ENCODE measurements at regions not wholly inside any gene's neighbourhood (a gene's known extent, or its start where the extent isn't known, plus 50 kb on each side); places are given as distances from the start of the nearest gene placed in this dataset.

- DNase-seq (ENCODE audit: low read depth in 3 of 3), result no peak
Measured at GRCh38 chr1:5385956-5386355, 606.3 kb downstream of the NPHP4 start.

- DNase-seq (ENCODE audit: low read depth in 3 of 3), result no peak
Measured at GRCh38 chr1:5385096-5385799, 607.0 kb downstream of the NPHP4 start.

GRCh38 chr1:5381491-5381890, 610.7 kb downstream of the NPHP4 start:
- DNase-seq (ENCODE audit: low read depth in 3 of 3), result no peak

- no peak for DNase-seq (ENCODE audit: low read depth in 3 of 3)
Measured at GRCh38 chr1:5379176-5379759, 613.0 kb downstream of the NPHP4 start.

- no peak for DNase-seq (ENCODE audit: low read depth in 3 of 3)
Measured at GRCh38 chr1:5376538-5377247, 615.5 kb downstream of the NPHP4 start.

- no peak for DNase-seq (ENCODE audit: low read depth in 3 of 3)
Measured at GRCh38 chr1:5375481-5375880, 616.7 kb downstream of the NPHP4 start.

- DNase-seq (ENCODE audit: low read depth in 3 of 3), result no peak
Measured at GRCh38 chr1:5374192-5374591, 618.0 kb downstream of the NPHP4 start.

GRCh38 chr1:5373281-5373680, 618.9 kb downstream of the NPHP4 start:
- no peak for DNase-seq (ENCODE audit: low read depth in 3 of 3)

- DNase-seq (ENCODE audit: low read depth in 3 of 3), result no peak
Measured at GRCh38 chr1:5371270-5371669, 621.0 kb downstream of the NPHP4 start.

- peak in 1 of 3 donors; percentile 1 for DNase-seq (ENCODE audit: low read depth in 3 of 3)
Measured at GRCh38 chr1:5370311-5370710, 621.9 kb downstream of the NPHP4 start.

GRCh38 chr1:5369223-5369622, 623.0 kb downstream of the NPHP4 start:
- no peak for DNase-seq (ENCODE audit: low read depth in 3 of 3)

- DNase-seq (ENCODE audit: low read depth in 3 of 3), result no peak
Measured at GRCh38 chr1:5368201-5368600, 624.0 kb downstream of the NPHP4 start.

- DNase-seq (ENCODE audit: low read depth in 3 of 3), result no peak
Measured at GRCh38 chr1:5367306-5367705, 624.9 kb downstream of the NPHP4 start.

- DNase-seq (ENCODE audit: low read depth in 3 of 3), result no peak
Measured at GRCh38 chr1:5365751-5366150, 626.5 kb downstream of the NPHP4 start.

GRCh38 chr1:5364591-5364990, 627.6 kb downstream of the NPHP4 start:
- no peak for DNase-seq (ENCODE audit: low read depth in 3 of 3)

GRCh38 chr1:5354681-5355080, 637.5 kb downstream of the NPHP4 start:
- no peak for DNase-seq (ENCODE audit: low read depth in 3 of 3)

- DNase-seq (ENCODE audit: low read depth in 3 of 3), result no peak
Measured at GRCh38 chr1:5351366-5351765, 640.9 kb downstream of the NPHP4 start.

GRCh38 chr1:5349526-5349925, 642.7 kb downstream of the NPHP4 start:
- DNase-seq (ENCODE audit: low read depth in 3 of 3), result no peak

GRCh38 chr1:5348732-5349465, 643.3 kb downstream of the NPHP4 start:
- DNase-seq (ENCODE audit: low read depth in 3 of 3), result no peak

- no peak for DNase-seq (ENCODE audit: low read depth in 3 of 3)
Measured at GRCh38 chr1:5347726-5348125, 644.5 kb downstream of the NPHP4 start.

GRCh38 chr1:5345556-5345955, 646.7 kb downstream of the NPHP4 start:
- DNase-seq (ENCODE audit: low read depth in 3 of 3), result no peak

GRCh38 chr1:5343256-5344020, 648.8 kb downstream of the NPHP4 start:
- DNase-seq (ENCODE audit: low read depth in 3 of 3), result no peak
